ENCODE measurements at regions not wholly inside any gene's neighbourhood (a gene's known extent, or its start where the extent isn't known, plus 50 kb on each side); places are given as distances from the start of the nearest gene placed in this dataset.
"Not testable (repeated sequence)": the region's sequence is repeated elsewhere in the genome, so short reads cannot be mapped to it uniquely, and the experiment has no call there.

- TF ChIP-seq TSHZ2 (CRISPR knock-in tag; IDR thresholded peaks at IDR 0.05), result no peak
Measured at GRCh38 chr3:43233062-43233461, 53.3 kb upstream of the SNRK start (continued).

GRCh38 chr3:43231276-43232000 lies 54.9 kb upstream of the SNRK start:
- TF ChIP-seq ISL1 (CRISPR knock-in tag; IDR thresholded peaks at IDR 0.05) (peak; percentile 73), TOX (CRISPR knock-in tag; IDR thresholded peaks at IDR 0.05; ENCODE audit: borderline replicate concordance) (no peak)
- peak; percentile 51; the same call in 2 of the 3 replicates for ATAC-seq

- peak; percentile 60 for TF ChIP-seq ZNF8 (CRISPR knock-in tag; IDR thresholded peaks at IDR 0.05)
- ATAC-seq, result not testable (repeated sequence)
Measured at GRCh38 chr3:43229865-43230264, 56.5 kb upstream of the SNRK start.

DNA sequence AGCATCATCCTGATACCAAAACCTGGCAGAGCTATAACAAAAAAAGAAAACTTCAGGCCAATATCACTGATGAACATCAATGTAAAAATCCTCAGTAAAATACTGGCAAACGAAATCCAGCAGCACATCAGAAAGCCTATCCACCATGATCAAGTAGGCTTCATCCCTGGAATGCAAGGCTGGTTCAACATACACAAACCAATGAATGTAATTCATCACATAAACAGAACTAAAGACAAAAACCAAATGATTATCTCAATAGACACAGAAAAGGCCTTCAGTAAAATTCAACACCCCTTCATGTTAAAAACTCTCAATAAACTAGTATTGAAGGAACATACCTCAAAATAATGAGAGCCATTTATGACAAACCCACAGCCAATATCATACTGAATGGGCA lies 58.7 kb upstream of the SNRK start:
- not testable (repeated sequence) for ATAC-seq

GRCh38 chr3:43224405-43225073 lies 61.8 kb upstream of the SNRK start:
- no peak for ATAC-seq
- TF ChIP-seq CSDC2 (CRISPR knock-in tag; IDR thresholded peaks at IDR 0.05), result no peak
- no peak for TF ChIP-seq OSR1 (CRISPR knock-in tag; IDR thresholded peaks at IDR 0.05)

GRCh38 chr3:43223670-43224364 lies 62.5 kb upstream of the SNRK start:
- ATAC-seq, result no peak
- TF ChIP-seq, protein P1, sequence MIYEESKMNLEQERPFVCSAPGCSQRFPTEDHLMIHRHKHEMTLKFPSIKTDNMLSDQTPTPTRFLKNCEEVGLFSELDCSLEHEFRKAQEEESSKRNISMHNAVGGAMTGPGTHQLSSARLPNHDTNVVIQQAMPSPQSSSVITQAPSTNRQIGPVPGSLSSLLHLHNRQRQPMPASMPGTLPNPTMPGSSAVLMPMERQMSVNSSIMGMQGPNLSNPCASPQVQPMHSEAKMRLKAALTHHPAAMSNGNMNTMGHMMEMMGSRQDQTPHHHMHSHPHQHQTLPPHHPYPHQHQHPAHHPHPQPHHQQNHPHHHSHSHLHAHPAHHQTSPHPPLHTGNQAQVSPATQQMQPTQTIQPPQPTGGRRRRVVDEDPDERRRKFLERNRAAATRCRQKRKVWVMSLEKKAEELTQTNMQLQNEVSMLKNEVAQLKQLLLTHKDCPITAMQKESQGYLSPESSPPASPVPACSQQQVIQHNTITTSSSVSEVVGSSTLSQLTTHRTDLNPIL (CRISPR knock-in tag; IDR thresholded peaks at IDR 0.05; ENCODE audit: low read depth), result no peak
- TF ChIP-seq ZNF565 (CRISPR knock-in tag; conservative IDR thresholded peaks at IDR 0.05; ENCODE audit: low read depth) (no peak), TOX (CRISPR knock-in tag; IDR thresholded peaks at IDR 0.05; ENCODE audit: borderline replicate concordance) (no peak)

- ATAC-seq, result no peak
- no peak for TF ChIP-seq ZFP3 (CRISPR knock-in tag; IDR thresholded peaks at IDR 0.05)
- TF ChIP-seq, protein P1 (CRISPR knock-in tag; IDR thresholded peaks at IDR 0.05; ENCODE audit: low read depth), result no peak
- TF ChIP-seq ARNTL (CRISPR knock-in tag; IDR thresholded peaks at IDR 0.05; ENCODE audit: borderline replicate concordance, low read depth), result no peak
- no peak for TF ChIP-seq CSDC2 (CRISPR knock-in tag; IDR thresholded peaks at IDR 0.05)
- no peak for TF ChIP-seq CSRNP3 (CRISPR knock-in tag; IDR thresholded peaks at IDR 0.05)
- no peak for TF ChIP-seq ZNF565 (CRISPR knock-in tag; conservative IDR thresholded peaks at IDR 0.05; ENCODE audit: low read depth)
- TF ChIP-seq RARB (CRISPR knock-in tag; IDR thresholded peaks at IDR 0.05), result no peak
- TF ChIP-seq ESRRG (CRISPR knock-in tag; IDR thresholded peaks at IDR 0.05), result no peak
- no peak for TF ChIP-seq TOX (CRISPR knock-in tag; IDR thresholded peaks at IDR 0.05; ENCODE audit: borderline replicate concordance)
- no peak for TF ChIP-seq TSHZ2 (CRISPR knock-in tag; IDR thresholded peaks at IDR 0.05)
- no peak for TF ChIP-seq ZFP30 (CRISPR knock-in tag; IDR thresholded peaks at IDR 0.05)
- no peak for TF ChIP-seq OSR1 (CRISPR knock-in tag; IDR thresholded peaks at IDR 0.05)
- TF ChIP-seq, protein P2, sequence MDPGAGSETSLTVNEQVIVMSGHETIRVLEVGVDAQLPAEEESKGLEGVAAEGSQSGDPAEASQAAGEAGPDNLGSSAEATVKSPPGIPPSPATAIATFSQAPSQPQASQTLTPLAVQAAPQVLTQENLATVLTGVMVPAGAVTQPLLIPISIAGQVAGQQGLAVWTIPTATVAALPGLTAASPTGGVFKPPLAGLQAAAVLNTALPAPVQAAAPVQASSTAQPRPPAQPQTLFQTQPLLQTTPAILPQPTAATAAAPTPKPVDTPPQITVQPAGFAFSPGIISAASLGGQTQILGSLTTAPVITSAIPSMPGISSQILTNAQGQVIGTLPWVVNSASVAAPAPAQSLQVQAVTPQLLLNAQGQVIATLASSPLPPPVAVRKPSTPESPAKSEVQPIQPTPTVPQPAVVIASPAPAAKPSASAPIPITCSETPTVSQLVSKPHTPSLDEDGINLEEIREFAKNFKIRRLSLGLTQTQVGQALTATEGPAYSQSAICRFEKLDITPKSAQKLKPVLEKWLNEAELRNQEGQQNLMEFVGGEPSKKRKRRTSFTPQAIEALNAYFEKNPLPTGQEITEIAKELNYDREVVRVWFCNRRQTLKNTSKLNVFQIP (CRISPR knock-in tag; IDR thresholded peaks at IDR 0.05; ENCODE audit: borderline replicate concordance, low read depth), result no peak
Measured at GRCh38 chr3:43222590-43222989, 63.8 kb upstream of the SNRK start.
